ENCODE measurements at regions not wholly inside any gene's neighbourhood (a gene's known extent, or its start where the extent isn't known, plus 50 kb on each side); places are given as distances from the start of the nearest gene placed in this dataset.

GRCh38 chr6:19369785-19370184 lies 467.4 kb upstream of the ID4 start:
- Histone ChIP-seq H2AFZ (ENCODE audit: low read depth, low read length) (no peak overlapping the region), H3K79me2 (ENCODE audit: insufficient read depth, low read length) (no peaks in the 10 kb centered on the region), H3K4me1 (ENCODE audit: insufficient read depth, low read length) (no peaks in the 10 kb centered on the region), H3K36me3 (ENCODE audit: insufficient read depth, low read length) (no peaks in the 10 kb centered on the region), H3K9me3 (ENCODE audit: insufficient read depth, low read length, severe bottlenecking) (no peaks in the 10 kb centered on the region), H3K4me2 (ENCODE audit: insufficient read depth, low read length) (no peak overlapping the region), H3K4me3 (ENCODE audit: low read depth in 1 of 2, low read length in 2 of 2) (no peak overlapping the region), H3K27ac (ENCODE audit: low read length) (no peak overlapping the region), H4K20me1 (ENCODE audit: insufficient read depth, low read length) (no peaks in the 10 kb centered on the region), H3K27me3 (ENCODE audit: insufficient read depth, low read length, poor library complexity) (no peaks in the 10 kb centered on the region), H3K9ac (ENCODE audit: low read depth, low read length) (no peak overlapping the region)
- TF ChIP-seq EZH2 (IDR thresholded peaks at IDR 0.05; ENCODE audit: borderline replicate concordance, low read depth, low read length, severe bottlenecking) (no peak), CTCF (IDR thresholded peaks at IDR 0.05; ENCODE audit: borderline replicate concordance, extremely low read depth, low read length, poor library complexity, severe bottlenecking) (no peak)
- no peak for ATAC-seq (ENCODE audit: insufficient read depth, low read depth)
- DNase-seq = no peak

- Histone ChIP-seq H3K27ac (ENCODE audit: low read length) (no peak overlapping the region), H4K20me1 (ENCODE audit: insufficient read depth, low read length) (no peaks in the 10 kb centered on the region), H3K27me3 (ENCODE audit: insufficient read depth, low read length, poor library complexity) (no peaks in the 10 kb centered on the region), H3K79me2 (ENCODE audit: insufficient read depth, low read length) (no peaks in the 10 kb centered on the region), H3K4me2 (ENCODE audit: insufficient read depth, low read length) (no peak overlapping the region), H3K36me3 (ENCODE audit: insufficient read depth, low read length) (no peaks in the 10 kb centered on the region), H3K4me1 (ENCODE audit: insufficient read depth, low read length) (no peaks in the 10 kb centered on the region), H3K9me3 (ENCODE audit: insufficient read depth, low read length, severe bottlenecking) (no peaks in the 10 kb centered on the region), H3K9ac (ENCODE audit: low read depth, low read length) (no peak overlapping the region), H2AFZ (ENCODE audit: low read depth, low read length) (no peak overlapping the region), H3K4me3 (ENCODE audit: low read depth in 1 of 2, low read length in 2 of 2) (no peak overlapping the region)
- DNase-seq (no peak), ATAC-seq (ENCODE audit: insufficient read depth, low read depth) (no peak)
- TF ChIP-seq EZH2 (IDR thresholded peaks at IDR 0.05; ENCODE audit: borderline replicate concordance, low read depth, low read length, severe bottlenecking) (no peak), CTCF (IDR thresholded peaks at IDR 0.05; ENCODE audit: borderline replicate concordance, extremely low read depth, low read length, poor library complexity, severe bottlenecking) (no peak)
Observed at GRCh38 chr6:19370831-19371230, 466.3 kb upstream of the ID4 start.

GRCh38 chr6:19375613-19376012 lies 461.6 kb upstream of the ID4 start:
- no peak for ATAC-seq (ENCODE audit: insufficient read depth, low read depth)
- Histone ChIP-seq H3K27ac (ENCODE audit: low read length) (no peak overlapping the region), H3K4me1 (ENCODE audit: insufficient read depth, low read length) (no peaks in the 10 kb centered on the region), H3K9me3 (ENCODE audit: insufficient read depth, low read length, severe bottlenecking) (no peaks in the 10 kb centered on the region), H2AFZ (ENCODE audit: low read depth, low read length) (no peak overlapping the region), H3K9ac (ENCODE audit: low read depth, low read length) (no peak overlapping the region), H4K20me1 (ENCODE audit: insufficient read depth, low read length) (no peaks in the 10 kb centered on the region), H3K79me2 (ENCODE audit: insufficient read depth, low read length) (no peaks in the 10 kb centered on the region), H3K27me3 (ENCODE audit: insufficient read depth, low read length, poor library complexity) (no peaks in the 10 kb centered on the region), H3K4me2 (ENCODE audit: insufficient read depth, low read length) (no peak overlapping the region), H3K4me3 (ENCODE audit: low read depth in 1 of 2, low read length in 2 of 2) (no peak overlapping the region), H3K36me3 (ENCODE audit: insufficient read depth, low read length) (no peaks in the 10 kb centered on the region)
- DNase-seq = no peak
- TF ChIP-seq CTCF (IDR thresholded peaks at IDR 0.05; ENCODE audit: borderline replicate concordance, extremely low read depth, low read length, poor library complexity, severe bottlenecking) (no peak), EZH2 (IDR thresholded peaks at IDR 0.05; ENCODE audit: borderline replicate concordance, low read depth, low read length, severe bottlenecking) (no peak)

- H3K27ac ChIP-seq (ENCODE audit: low read length) = no peak overlapping the region
- H4K20me1 ChIP-seq (ENCODE audit: insufficient read depth, low read length) = no peaks in the 10 kb centered on the region
- H3K4me2 ChIP-seq (ENCODE audit: insufficient read depth, low read length) = no peak overlapping the region
- no peak overlapping the region for H3K4me3 ChIP-seq (ENCODE audit: low read depth in 1 of 2, low read length in 2 of 2)
- no peak overlapping the region for H2AFZ ChIP-seq (ENCODE audit: low read depth, low read length)
- no peak for ATAC-seq (ENCODE audit: insufficient read depth, low read depth)
- H3K9ac ChIP-seq (ENCODE audit: low read depth, low read length) = no peak overlapping the region
- no peaks in the 10 kb centered on the region for H3K27me3 ChIP-seq (ENCODE audit: insufficient read depth, low read length, poor library complexity)
- no peaks in the 10 kb centered on the region for H3K4me1 ChIP-seq (ENCODE audit: insufficient read depth, low read length)
- H3K9me3 ChIP-seq (ENCODE audit: insufficient read depth, low read length, severe bottlenecking) = no peaks in the 10 kb centered on the region
- TF ChIP-seq EZH2 (IDR thresholded peaks at IDR 0.05; ENCODE audit: borderline replicate concordance, low read depth, low read length, severe bottlenecking) (no peak), CTCF (IDR thresholded peaks at IDR 0.05; ENCODE audit: borderline replicate concordance, extremely low read depth, low read length, poor library complexity, severe bottlenecking) (no peak)
- no peaks in the 10 kb centered on the region for H3K36me3 ChIP-seq (ENCODE audit: insufficient read depth, low read length)
- no peak for DNase-seq
- no peaks in the 10 kb centered on the region for H3K79me2 ChIP-seq (ENCODE audit: insufficient read depth, low read length)
Observed at GRCh38 chr6:19377722-19378121, 459.4 kb upstream of the ID4 start.
